ENCODE measurements at regions not wholly inside any gene's neighbourhood (a gene's known extent, or its start where the extent isn't known, plus 50 kb on each side); places are given as distances from the start of the nearest gene placed in this dataset.

DNA sequence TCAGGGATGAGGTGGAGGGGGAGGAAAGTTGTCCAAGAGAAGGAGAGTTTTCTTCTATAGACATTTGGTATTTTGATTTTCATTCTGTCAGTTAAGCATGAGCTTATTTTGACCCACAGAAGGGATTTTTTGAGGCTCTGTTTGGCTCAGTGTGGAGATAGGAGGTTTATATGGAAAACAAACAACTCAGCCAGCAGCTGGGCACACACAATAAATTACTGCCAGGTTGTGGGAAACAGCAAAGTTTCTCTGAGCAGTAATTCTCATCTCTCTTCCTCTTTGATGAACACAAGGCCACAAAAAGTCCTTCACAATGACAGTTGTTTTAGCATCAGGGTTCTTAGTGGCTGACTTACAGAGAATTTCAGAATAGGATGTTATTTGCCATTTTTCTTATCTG lies 486.1 kb downstream of the KDM4C start:
- no peaks in the 10 kb centered on the region for H3F3A ChIP-seq (ENCODE audit: insufficient read depth, low read length)
- no peak for TF ChIP-seq EZH2 (IDR thresholded peaks at IDR 0.05; ENCODE audit: borderline replicate concordance, low read length)
- TF ChIP-seq, protein P1, sequence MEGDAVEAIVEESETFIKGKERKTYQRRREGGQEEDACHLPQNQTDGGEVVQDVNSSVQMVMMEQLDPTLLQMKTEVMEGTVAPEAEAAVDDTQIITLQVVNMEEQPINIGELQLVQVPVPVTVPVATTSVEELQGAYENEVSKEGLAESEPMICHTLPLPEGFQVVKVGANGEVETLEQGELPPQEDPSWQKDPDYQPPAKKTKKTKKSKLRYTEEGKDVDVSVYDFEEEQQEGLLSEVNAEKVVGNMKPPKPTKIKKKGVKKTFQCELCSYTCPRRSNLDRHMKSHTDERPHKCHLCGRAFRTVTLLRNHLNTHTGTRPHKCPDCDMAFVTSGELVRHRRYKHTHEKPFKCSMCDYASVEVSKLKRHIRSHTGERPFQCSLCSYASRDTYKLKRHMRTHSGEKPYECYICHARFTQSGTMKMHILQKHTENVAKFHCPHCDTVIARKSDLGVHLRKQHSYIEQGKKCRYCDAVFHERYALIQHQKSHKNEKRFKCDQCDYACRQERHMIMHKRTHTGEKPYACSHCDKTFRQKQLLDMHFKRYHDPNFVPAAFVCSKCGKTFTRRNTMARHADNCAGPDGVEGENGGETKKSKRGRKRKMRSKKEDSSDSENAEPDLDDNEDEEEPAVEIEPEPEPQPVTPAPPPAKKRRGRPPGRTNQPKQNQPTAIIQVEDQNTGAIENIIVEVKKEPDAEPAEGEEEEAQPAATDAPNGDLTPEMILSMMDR (IDR thresholded peaks at IDR 0.05; ENCODE audit: low read length): no peak
- no peak overlapping the region for H3K4me3 ChIP-seq (ENCODE audit: low read depth, low read length, poor library complexity, severe bottlenecking)
- no peak overlapping the region for H2AFZ ChIP-seq (ENCODE audit: low read length)
- no peaks in the 10 kb centered on the region for H3K9me3 ChIP-seq (ENCODE audit: low read length)
- H3K9ac ChIP-seq (ENCODE audit: low read length): no peak overlapping the region
- no peaks in the 10 kb centered on the region for H3K79me2 ChIP-seq (ENCODE audit: insufficient read depth, low read length)
- H3K4me1 ChIP-seq (ENCODE audit: insufficient read depth, low read length, severe bottlenecking): no peaks in the 10 kb centered on the region
- H3K9me2 ChIP-seq (ENCODE audit: low read depth, low read length): no peaks in the 10 kb centered on the region
- H3K27me3 ChIP-seq (ENCODE audit: insufficient read depth, low read length): no peaks in the 10 kb centered on the region; the same call in 1 of the 2 replicates
- H3K4me2 ChIP-seq (ENCODE audit: low read length): no peak overlapping the region
- H3K27ac ChIP-seq (ENCODE audit: low read depth, low read length, poor library complexity, severe bottlenecking): no peak overlapping the region
- H4K20me1 ChIP-seq (ENCODE audit: insufficient read depth, low read length): no peaks in the 10 kb centered on the region
- no peaks in the 10 kb centered on the region for H3K36me3 ChIP-seq (ENCODE audit: insufficient read depth, low read length)

DNA sequence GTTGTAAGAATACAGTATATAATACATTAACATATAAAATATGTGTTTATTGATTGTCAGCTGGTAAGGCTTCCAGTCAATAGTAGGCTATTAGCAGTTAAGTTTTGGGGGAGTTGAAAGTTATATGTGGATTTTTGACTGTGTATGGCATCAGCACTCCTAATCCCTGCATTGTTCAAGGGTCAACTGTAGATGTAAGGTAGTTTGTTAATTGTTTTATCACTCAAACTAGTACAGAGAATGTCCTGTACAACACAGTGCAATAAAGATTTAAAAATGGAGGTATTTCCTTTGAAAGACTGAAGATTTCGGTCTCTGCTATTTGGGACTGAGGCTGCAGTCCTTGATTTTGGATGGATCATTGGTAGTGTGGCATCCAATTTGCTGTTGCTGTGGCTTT lies 484.4 kb downstream of the KDM4C start:
- H3K4me1 ChIP-seq (ENCODE audit: insufficient read depth, low read length, severe bottlenecking): no peaks in the 10 kb centered on the region
- H3K36me3 ChIP-seq (ENCODE audit: insufficient read depth, low read length): no peaks in the 10 kb centered on the region
- no peak for TF ChIP-seq EZH2 (IDR thresholded peaks at IDR 0.05; ENCODE audit: borderline replicate concordance, low read length)
- TF ChIP-seq, protein P1 (IDR thresholded peaks at IDR 0.05; ENCODE audit: low read length): no peak
- no peaks in the 10 kb centered on the region; the same call in 1 of the 2 replicates for H3K27me3 ChIP-seq (ENCODE audit: insufficient read depth, low read length)
- no peak overlapping the region for H3K4me3 ChIP-seq (ENCODE audit: low read depth, low read length, poor library complexity, severe bottlenecking)
- no peaks in the 10 kb centered on the region for H4K20me1 ChIP-seq (ENCODE audit: insufficient read depth, low read length)
- no peaks in the 10 kb centered on the region for H3K9me2 ChIP-seq (ENCODE audit: low read depth, low read length)
- H3K27ac ChIP-seq (ENCODE audit: low read depth, low read length, poor library complexity, severe bottlenecking): no peak overlapping the region
- no peak overlapping the region for H2AFZ ChIP-seq (ENCODE audit: low read length)
- H3K9me3 ChIP-seq (ENCODE audit: low read length): no peaks in the 10 kb centered on the region
- no peak overlapping the region for H3K4me2 ChIP-seq (ENCODE audit: low read length)
- no peak overlapping the region for H3K9ac ChIP-seq (ENCODE audit: low read length)
- H3F3A ChIP-seq (ENCODE audit: insufficient read depth, low read length): no peaks in the 10 kb centered on the region
- no peaks in the 10 kb centered on the region for H3K79me2 ChIP-seq (ENCODE audit: insufficient read depth, low read length)

DNA sequence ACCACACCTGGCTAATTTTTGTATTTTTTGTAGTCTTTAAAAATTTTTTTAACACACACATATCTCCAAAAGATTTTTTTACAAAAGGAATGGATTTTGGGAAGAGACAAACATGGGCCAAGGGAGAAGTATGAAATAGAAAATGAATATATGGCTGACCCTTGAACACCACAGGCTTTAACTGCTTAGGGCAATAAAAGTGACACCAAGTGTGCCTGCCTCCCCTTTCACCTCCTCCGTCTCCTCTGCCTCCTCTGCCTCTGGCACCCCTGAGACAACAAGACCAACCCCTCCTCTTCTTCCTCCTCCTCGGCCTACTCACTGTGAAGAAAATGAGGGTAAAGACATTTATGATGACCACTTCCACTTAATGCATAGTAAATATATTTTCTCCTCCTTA lies 483.9 kb downstream of the KDM4C start:
- Histone ChIP-seq H3K36me3 (ENCODE audit: insufficient read depth, low read length) (no peaks in the 10 kb centered on the region), H3K27ac (ENCODE audit: low read depth, low read length, poor library complexity, severe bottlenecking) (no peak overlapping the region), H3K4me2 (ENCODE audit: low read length) (no peak overlapping the region), H3K27me3 (ENCODE audit: insufficient read depth, low read length) (no peaks in the 10 kb centered on the region; the same call in 1 of the 2 replicates), H3K9me2 (ENCODE audit: low read depth, low read length) (no peaks in the 10 kb centered on the region), H3F3A (ENCODE audit: insufficient read depth, low read length) (no peaks in the 10 kb centered on the region), H2AFZ (ENCODE audit: low read length) (no peak overlapping the region), H3K79me2 (ENCODE audit: insufficient read depth, low read length) (no peaks in the 10 kb centered on the region), H4K20me1 (ENCODE audit: insufficient read depth, low read length) (no peaks in the 10 kb centered on the region), H3K9me3 (ENCODE audit: low read length) (no peaks in the 10 kb centered on the region), H3K4me3 (ENCODE audit: low read depth, low read length, poor library complexity, severe bottlenecking) (no peak overlapping the region), H3K9ac (ENCODE audit: low read length) (no peak overlapping the region), H3K4me1 (ENCODE audit: insufficient read depth, low read length, severe bottlenecking) (no peaks in the 10 kb centered on the region)
- TF ChIP-seq, protein P1 (IDR thresholded peaks at IDR 0.05; ENCODE audit: low read length): no peak
- TF ChIP-seq EZH2 (IDR thresholded peaks at IDR 0.05; ENCODE audit: borderline replicate concordance, low read length): no peak
